GM12891 (cell line): ENCODE measurements at regions not wholly inside any gene's neighbourhood (a gene's known extent, or its start where the extent isn't known, plus 50 kb on each side); places are given as distances from the start of the nearest gene placed in this dataset.

Experiments
- POLR2A ChIP-seq: IDR thresholded peaks from 2 replicates; pipeline ENCODE4 v1.6.1; 2011; ENCODE audit warnings: low read depth, low read length, control low read depth
- POLR2AphosphoS5 ChIP-seq: IDR thresholded peaks from 2 replicates; pipeline ENCODE4 v1.6.1; 2011; ENCODE audit warnings: low read depth, low read length, control low read depth
- SPI1 ChIP-seq: IDR thresholded peaks from 2 replicates; pipeline ENCODE4 v1.6.1; 2011; ENCODE audit warnings: low read depth, low read length, control low read depth
- TAF1 ChIP-seq: IDR thresholded peaks from 2 replicates; pipeline ENCODE4 v1.6.1; 2011; ENCODE audit warnings: low read depth, low read length, control low read depth

DNA sequence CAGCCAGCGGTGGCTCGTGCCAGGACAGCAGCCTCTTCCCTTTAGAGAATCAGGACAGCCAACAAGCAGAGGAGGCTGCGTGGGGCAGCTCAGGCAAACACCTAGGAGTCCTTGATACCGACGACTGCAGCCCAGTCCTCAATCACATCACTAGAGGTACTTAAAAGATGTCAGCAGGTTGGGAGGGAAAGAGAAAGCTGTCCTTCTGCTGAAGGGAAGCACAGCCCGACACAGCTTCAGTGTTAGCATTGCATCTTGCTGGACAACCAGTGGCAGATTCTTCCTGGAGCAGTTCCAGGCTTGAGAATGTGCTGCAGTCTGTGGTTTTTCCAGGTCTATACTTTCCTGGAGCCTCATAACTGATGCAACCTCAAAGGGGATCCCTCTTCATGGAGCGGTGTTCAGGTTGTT is 230.5 kb downstream of the SYK start:
- TF ChIP-seq SPI1 (no peak), POLR2AphosphoS5 (no peak), POLR2A (no peak), TAF1 (no peak)
